ENCODE measurements at regions not wholly inside any gene's neighbourhood (a gene's known extent, or its start where the extent isn't known, plus 50 kb on each side); places are given as distances from the start of the nearest gene placed in this dataset.

DNA sequence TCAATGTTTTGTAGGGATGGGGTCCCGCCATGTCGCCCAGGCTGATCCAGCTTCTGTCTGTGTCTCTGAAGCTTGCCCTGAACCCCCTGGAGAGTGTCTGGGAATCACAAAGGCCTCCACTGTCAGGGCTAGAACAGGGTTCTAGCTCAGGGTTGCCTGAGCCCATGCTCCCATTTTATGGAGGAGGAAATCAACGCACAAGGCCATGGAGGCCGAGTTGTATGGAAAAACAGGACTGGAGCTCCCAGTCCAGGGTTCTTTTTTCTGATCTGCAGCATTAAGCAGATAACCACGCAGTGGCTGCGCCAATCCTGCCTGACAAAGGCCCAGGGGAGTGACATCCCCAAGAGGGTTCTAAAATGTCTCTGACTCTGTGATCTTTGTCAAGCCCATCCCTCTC is 67.6 kb upstream of the NBPF3 start:
- TF ChIP-seq, protein P1, sequence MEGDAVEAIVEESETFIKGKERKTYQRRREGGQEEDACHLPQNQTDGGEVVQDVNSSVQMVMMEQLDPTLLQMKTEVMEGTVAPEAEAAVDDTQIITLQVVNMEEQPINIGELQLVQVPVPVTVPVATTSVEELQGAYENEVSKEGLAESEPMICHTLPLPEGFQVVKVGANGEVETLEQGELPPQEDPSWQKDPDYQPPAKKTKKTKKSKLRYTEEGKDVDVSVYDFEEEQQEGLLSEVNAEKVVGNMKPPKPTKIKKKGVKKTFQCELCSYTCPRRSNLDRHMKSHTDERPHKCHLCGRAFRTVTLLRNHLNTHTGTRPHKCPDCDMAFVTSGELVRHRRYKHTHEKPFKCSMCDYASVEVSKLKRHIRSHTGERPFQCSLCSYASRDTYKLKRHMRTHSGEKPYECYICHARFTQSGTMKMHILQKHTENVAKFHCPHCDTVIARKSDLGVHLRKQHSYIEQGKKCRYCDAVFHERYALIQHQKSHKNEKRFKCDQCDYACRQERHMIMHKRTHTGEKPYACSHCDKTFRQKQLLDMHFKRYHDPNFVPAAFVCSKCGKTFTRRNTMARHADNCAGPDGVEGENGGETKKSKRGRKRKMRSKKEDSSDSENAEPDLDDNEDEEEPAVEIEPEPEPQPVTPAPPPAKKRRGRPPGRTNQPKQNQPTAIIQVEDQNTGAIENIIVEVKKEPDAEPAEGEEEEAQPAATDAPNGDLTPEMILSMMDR (conservative IDR thresholded peaks at IDR 0.05), result no peak
- no peak for TF ChIP-seq EZH2 (IDR thresholded peaks at IDR 0.05; ENCODE audit: low read depth)

Measured in PC-9 (cell line).